Body of pancreas (tissue), 4 donors: ENCODE measurements at regions not wholly inside any gene's neighbourhood (a gene's known extent, or its start where the extent isn't known, plus 50 kb on each side); places are given as distances from the start of the nearest gene placed in this dataset.
"Not testable (repeated sequence)": the region's sequence is repeated elsewhere in the genome, so short reads cannot be mapped to it uniquely, and the experiment has no call there.

Experiments
- ATAC-seq: fragments of 150-250 bp; one replicate; pipeline ENCODE4 v1.9.1; 2016
- DNase-seq, 4 donors: peaks; one replicate each; pipeline ENCODE4 v3.0.0-alpha.2; 2019
- H3K27ac ChIP-seq, 4 donors: fragments of 200-600 bp; sonication (generic); 1 replicate in 3 of 4; 2 replicates in 1 of 4; pipeline versions ENCODE4 v1.5.1 to v1.6.1; 2016 to 2019; ENCODE audit warnings: mild to moderate bottlenecking in 1 of 4, mixed read lengths in 1 of 4, moderate library complexity in 1 of 4
- H3K27me3 ChIP-seq, 2 donors: fragments of 200-600 bp; sonication (generic); one replicate each; pipeline ENCODE4 v1.6.0; 2016; ENCODE audit warnings: mild to moderate bottlenecking in 1 of 2
- H3K36me3 ChIP-seq, 2 donors: fragments of 200-600 bp; sonication (generic); replicated peaks in 1 of 2; 2 replicates each; pipeline ENCODE4 v1.5.1; 2016; ENCODE audit warnings: low read depth in 2 of 2; ENCODE audit not compliant: insufficient read depth in 1 of 2
- H3K4me1 ChIP-seq: fragments of 200-600 bp; sonication (generic); one replicate; pipeline ENCODE4 v1.6.0; 2016
- H3K4me3 ChIP-seq, 2 donors: fragments of 200-600 bp; sonication (generic); 1 replicate in 1 of 2; 2 replicates in 1 of 2; pipeline ENCODE4 v1.5.1; 2016 to 2019
- H3K9me3 ChIP-seq, 3 donors: fragments of 200-600 bp; sonication (generic); 1 replicate in 2 of 3; 2 replicates in 1 of 3; pipeline ENCODE4 v1.5.1; 2016
- CTCF ChIP-seq, 7 experiments: fragments of 450-650 bp in 4 of 7; fragments of 200-600 bp in 3 of 7; sonication (generic) in 3 of 7; IDR thresholded peaks; one replicate each; pipeline ENCODE4 v1.5.1; 2016 to 2019; ENCODE audit warnings: antibody characterized with exemption in 7 of 7
- POLR2A ChIP-seq, 3 donors: fragments of 450-650 bp; IDR thresholded peaks; one replicate each; pipeline ENCODE4 v1.6.1; 2016; ENCODE audit warnings: antibody characterized with exemption in 3 of 3, mild to moderate bottlenecking in 2 of 3
- WGBS, 2 donors: methylation state at CpG; one replicate each; pipeline ENCODE4 v1.1.5; 2017; 5-methylcytosine and 5-hydroxymethylcytosine counted together
- intact Hi-C: fragments of 100-400 bp; cut with DNase I; formaldehyde crosslinking; loops from one replicate; pipeline ENCODE4 v1.15.1; 2023

GRCh38 chr17:22310717-22311686, 618.7 kb downstream of the KCNJ18 start:
- H3K4me3 ChIP-seq = no peak overlapping the region
- no peaks in the 10 kb centered on the region for H3K4me1 ChIP-seq
- TF ChIP-seq CTCF (IDR thresholded peaks at IDR 0.05) (no peak), POLR2A (IDR thresholded peaks at IDR 0.05) (no peak)
- no peak for DNase-seq
- no peaks in the 10 kb centered on the region for H3K27me3 ChIP-seq
- ATAC-seq = no peak
- H3K9me3 ChIP-seq = no peaks in the 10 kb centered on the region
- intact Hi-C loops = no loop called here
- H3K27ac ChIP-seq = no peak overlapping the region
- 47% methylated on average over 22 to 26 of the region's 26 CpGs for WGBS, 2 donors
- no peaks in the 10 kb centered on the region for H3K36me3 ChIP-seq

GRCh38 chr17:22321001-22321400, 628.7 kb downstream of the KCNJ18 start:
- H3K27me3 ChIP-seq, DNase-seq, H3K4me3 ChIP-seq, H3K9me3 ChIP-seq, intact Hi-C loops, H3K36me3 ChIP-seq, ATAC-seq, H3K27ac ChIP-seq, H3K4me1 ChIP-seq: not testable (repeated sequence)
- 52 to 56% methylated on average over 4 of the region's 4 CpGs for WGBS, 2 donors

GRCh38 chr17:22322893-22323550, 630.7 kb downstream of the KCNJ18 start:
- H3K36me3 ChIP-seq, ATAC-seq, DNase-seq, H3K27ac ChIP-seq, H3K27me3 ChIP-seq, H3K4me3 ChIP-seq, H3K4me1 ChIP-seq, intact Hi-C loops, H3K9me3 ChIP-seq: not testable (repeated sequence)
- WGBS, 2 donors = 56 to 64% methylated on average over 9 to 11 of the region's 11 CpGs

GRCh38 chr17:22337467-22337866, 645.1 kb downstream of the KCNJ18 start:
- Histone ChIP-seq H3K36me3 (no peaks in the 10 kb centered on the region), H3K9me3 (no peaks in the 10 kb centered on the region)
- 46 to 47% methylated on average over 7 of the region's 7 CpGs for WGBS, 2 donors

GRCh38 chr17:22356603-22357002, 664.3 kb downstream of the KCNJ18 start:
- WGBS, 2 donors = 11 to 27% methylated on average over 2 of the region's 2 CpGs
- H3K27ac ChIP-seq, ATAC-seq, H3K36me3 ChIP-seq, H3K4me1 ChIP-seq, H3K9me3 ChIP-seq, intact Hi-C loops, DNase-seq, H3K27me3 ChIP-seq, H3K4me3 ChIP-seq: not testable (repeated sequence)

More at GRCh38 chr17:22337467-22337866, 645.1 kb downstream of the KCNJ18 start:
- no peak overlapping the region for H3K4me3 ChIP-seq
- TF ChIP-seq POLR2A (IDR thresholded peaks at IDR 0.05) = no peak
- TF ChIP-seq CTCF (IDR thresholded peaks at IDR 0.05) = no peak
- no peak for ATAC-seq
- H3K4me1 ChIP-seq = no peaks in the 10 kb centered on the region
- DNase-seq = no peak
- intact Hi-C loops = no loop called here
- H3K27me3 ChIP-seq = no peaks in the 10 kb centered on the region
- no peak overlapping the region for H3K27ac ChIP-seq

GRCh38 chr17:22370988-22371387, 678.7 kb downstream of the KCNJ18 start:
- ATAC-seq, H3K36me3 ChIP-seq, H3K4me3 ChIP-seq, H3K27ac ChIP-seq, H3K9me3 ChIP-seq, H3K27me3 ChIP-seq, DNase-seq, intact Hi-C loops, H3K4me1 ChIP-seq: not testable (repeated sequence)
- 17 to 28% methylated on average over 3 of the region's 3 CpGs for WGBS, 2 donors
